GM06990 (cell line): ENCODE measurements at regions not wholly inside any gene's neighbourhood (a gene's known extent, or its start where the extent isn't known, plus 50 kb on each side); places are given as distances from the start of the nearest gene placed in this dataset.
A peak's percentile ranks its signal among the peaks of the same experiment; 100 is the strongest.

ENCODE experiments used
- DNase-seq: peaks from one replicate; pipeline ENCODE4 v3.0.0-alpha.2; 2011; ENCODE audit not compliant: insufficient read length; ENCODE audit errors: extremely low read depth
- H3K27me3 ChIP-seq: replicated peaks from 2 replicates; pipeline ENCODE4 v1.6.0; 2011; ENCODE audit warnings: low read length; ENCODE audit not compliant: control insufficient read depth, insufficient read depth
- H3K36me3 ChIP-seq: 2 replicates; pipeline ENCODE4 v1.5.1; 2011; ENCODE audit warnings: low read length; ENCODE audit not compliant: control insufficient read depth, insufficient read depth
- H3K4me3 ChIP-seq: replicated peaks from 2 replicates; pipeline ENCODE4 v1.5.1; 2011; ENCODE audit warnings: low read depth, mild to moderate bottlenecking, control low read depth, low read length
- CTCF ChIP-seq: IDR thresholded peaks from 2 replicates; pipeline ENCODE4 v1.5.1; 2011; ENCODE audit warnings: low read length, control low read depth, mild to moderate bottlenecking, inconsistent platforms; ENCODE audit not compliant: insufficient read depth, poor library complexity, severe bottlenecking

GRCh38 chr7:17070231-17070708 lies 188.5 kb upstream of the AGR3 start:
- H3K4me3 ChIP-seq, result no peak overlapping the region
- no peaks in the 10 kb centered on the region for H3K27me3 ChIP-seq
- peak; percentile 29 for DNase-seq
- no peaks in the 10 kb centered on the region for H3K36me3 ChIP-seq
- TF ChIP-seq CTCF, result no peak

- no peak for TF ChIP-seq CTCF
- Histone ChIP-seq H3K27me3 (no peaks in the 10 kb centered on the region), H3K4me3 (no peak overlapping the region)
Measured at GRCh38 chr7:17071866-17072265, 190.1 kb upstream of the AGR3 start.

GRCh38 chr7:17075601-17076255 lies 193.9 kb upstream of the AGR3 start:
- no peak for TF ChIP-seq CTCF
- Histone ChIP-seq H3K27me3 (no peaks in the 10 kb centered on the region), H3K36me3 (no peaks in the 10 kb centered on the region), H3K4me3 (no peak overlapping the region)
- DNase-seq, result no peak

More at GRCh38 chr7:17071866-17072265, 190.1 kb upstream of the AGR3 start:
- no peaks in the 10 kb centered on the region for H3K36me3 ChIP-seq
- peak; percentile 34 for DNase-seq

GRCh38 chr7:17078298-17078697 lies 196.5 kb upstream of the AGR3 start:
- H3K4me3 ChIP-seq, result no peak overlapping the region
- TF ChIP-seq CTCF, result no peak
- H3K36me3 ChIP-seq, result no peaks in the 10 kb centered on the region
- no peak for DNase-seq
- no peaks in the 10 kb centered on the region for H3K27me3 ChIP-seq

- DNase-seq, result no peak
- Histone ChIP-seq H3K4me3 (no peak overlapping the region), H3K27me3 (no peaks in the 10 kb centered on the region), H3K36me3 (no peaks in the 10 kb centered on the region)
- no peak for TF ChIP-seq CTCF
Measured at GRCh38 chr7:17083392-17084165, 201.8 kb upstream of the AGR3 start.
